ENCODE measurements at regions not wholly inside any gene's neighbourhood (a gene's known extent, or its start where the extent isn't known, plus 50 kb on each side); places are given as distances from the start of the nearest gene placed in this dataset.
"Not testable (repeated sequence)": the region's sequence is repeated elsewhere in the genome, so short reads cannot be mapped to it uniquely, and the experiment has no call there.

DNA sequence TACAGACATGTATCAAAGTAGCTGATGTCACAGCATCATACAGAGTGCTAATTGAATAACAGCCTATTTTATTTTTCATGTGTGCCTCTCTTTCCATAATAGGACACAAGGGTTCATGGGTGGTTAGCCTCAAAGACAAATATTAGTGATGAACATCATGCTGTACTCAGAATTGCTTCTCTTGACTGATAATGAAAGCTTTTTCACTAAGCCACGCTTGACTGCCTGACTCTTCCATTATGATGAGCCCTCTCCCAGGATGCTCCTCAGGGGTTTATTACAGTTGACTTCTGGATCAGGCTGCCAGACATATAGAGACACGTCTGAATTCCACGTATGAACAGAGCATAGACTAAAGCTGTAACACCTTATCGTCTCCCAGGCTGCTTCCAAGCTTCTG is 2757.5 kb downstream of the PCDH7 start:
- TF ChIP-seq, protein P1, sequence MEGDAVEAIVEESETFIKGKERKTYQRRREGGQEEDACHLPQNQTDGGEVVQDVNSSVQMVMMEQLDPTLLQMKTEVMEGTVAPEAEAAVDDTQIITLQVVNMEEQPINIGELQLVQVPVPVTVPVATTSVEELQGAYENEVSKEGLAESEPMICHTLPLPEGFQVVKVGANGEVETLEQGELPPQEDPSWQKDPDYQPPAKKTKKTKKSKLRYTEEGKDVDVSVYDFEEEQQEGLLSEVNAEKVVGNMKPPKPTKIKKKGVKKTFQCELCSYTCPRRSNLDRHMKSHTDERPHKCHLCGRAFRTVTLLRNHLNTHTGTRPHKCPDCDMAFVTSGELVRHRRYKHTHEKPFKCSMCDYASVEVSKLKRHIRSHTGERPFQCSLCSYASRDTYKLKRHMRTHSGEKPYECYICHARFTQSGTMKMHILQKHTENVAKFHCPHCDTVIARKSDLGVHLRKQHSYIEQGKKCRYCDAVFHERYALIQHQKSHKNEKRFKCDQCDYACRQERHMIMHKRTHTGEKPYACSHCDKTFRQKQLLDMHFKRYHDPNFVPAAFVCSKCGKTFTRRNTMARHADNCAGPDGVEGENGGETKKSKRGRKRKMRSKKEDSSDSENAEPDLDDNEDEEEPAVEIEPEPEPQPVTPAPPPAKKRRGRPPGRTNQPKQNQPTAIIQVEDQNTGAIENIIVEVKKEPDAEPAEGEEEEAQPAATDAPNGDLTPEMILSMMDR (IDR thresholded peaks at IDR 0.05; ENCODE audit: low read depth, low read length) = no peak
- DNase-seq (ENCODE audit: low read depth in 1 of 2, low spot score in 1 of 2) = no peak

GRCh38 chr4:33482773-33483172 is 2761.5 kb downstream of the ARAP2 start:
- TF ChIP-seq, protein P1 (IDR thresholded peaks at IDR 0.05; ENCODE audit: low read depth, low read length) = no peak

More for the DNA sequence above, 2757.5 kb downstream of the PCDH7 start:
- H3K4me1 ChIP-seq (ENCODE audit: low read depth) = no peaks in the 10 kb centered on the region
- no peak overlapping the region for H3K4me3 ChIP-seq
- no peak overlapping the region for H3K27ac ChIP-seq
- no peaks in the 10 kb centered on the region for H3K27me3 ChIP-seq
- H3K9me3 ChIP-seq (ENCODE audit: low read depth) = no peaks in the 10 kb centered on the region
- H3K36me3 ChIP-seq = no peaks in the 10 kb centered on the region

DNA sequence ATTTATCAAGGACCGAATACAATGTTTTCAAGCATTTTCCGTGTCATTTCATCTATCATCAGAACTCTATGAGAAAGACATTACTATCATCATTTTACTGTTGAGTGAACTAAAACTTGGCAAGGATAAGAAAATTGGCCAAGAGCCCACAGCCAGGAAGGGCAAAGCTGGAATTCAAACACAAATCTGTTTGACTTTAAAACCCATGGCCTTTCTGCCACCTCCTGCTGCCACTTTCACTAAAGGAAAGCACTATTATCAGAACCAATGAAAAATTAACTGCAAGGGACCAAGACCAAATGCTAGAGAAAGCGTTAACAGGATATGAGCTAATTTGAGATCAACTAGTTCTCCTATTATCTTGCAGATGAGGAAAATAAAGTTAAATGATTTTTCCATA is 2759.2 kb downstream of the ARAP2 start:
- DNase-seq (ENCODE audit: low read depth in 1 of 2, low spot score in 1 of 2) = no peak
- H3K9me3 ChIP-seq (ENCODE audit: low read depth) = no peaks in the 10 kb centered on the region
- H3K27me3 ChIP-seq = no peaks in the 10 kb centered on the region
- H3K36me3 ChIP-seq = no peaks in the 10 kb centered on the region
- no peak overlapping the region for H3K4me3 ChIP-seq
- no peak overlapping the region for H3K27ac ChIP-seq
- TF ChIP-seq, protein P1 (IDR thresholded peaks at IDR 0.05; ENCODE audit: low read depth, low read length) = no peak
- no peaks in the 10 kb centered on the region for H3K4me1 ChIP-seq (ENCODE audit: low read depth)

More at GRCh38 chr4:33482773-33483172, 2761.5 kb downstream of the ARAP2 start:
- Histone ChIP-seq H3K4me1 (ENCODE audit: low read depth) (no peaks in the 10 kb centered on the region), H3K36me3 (no peaks in the 10 kb centered on the region), H3K9me3 (ENCODE audit: low read depth) (no peaks in the 10 kb centered on the region), H3K4me3 (no peak overlapping the region), H3K27ac (no peak overlapping the region), H3K27me3 (no peaks in the 10 kb centered on the region)
- DNase-seq (ENCODE audit: low read depth in 1 of 2, low spot score in 1 of 2) = no peak

GRCh38 chr4:33493231-33493630 is 2751.1 kb downstream of the ARAP2 start:
- H3K36me3 ChIP-seq = no peaks in the 10 kb centered on the region
- no peak overlapping the region for H3K4me3 ChIP-seq
- DNase-seq (ENCODE audit: low read depth in 1 of 2, low spot score in 1 of 2) = no peak
- TF ChIP-seq, protein P1 (IDR thresholded peaks at IDR 0.05; ENCODE audit: low read depth, low read length) = no peak
- no peaks in the 10 kb centered on the region for H3K27me3 ChIP-seq
- H3K9me3 ChIP-seq (ENCODE audit: low read depth) = no peaks in the 10 kb centered on the region
- H3K4me1 ChIP-seq (ENCODE audit: low read depth) = no peaks in the 10 kb centered on the region
- no peak overlapping the region for H3K27ac ChIP-seq

DNA sequence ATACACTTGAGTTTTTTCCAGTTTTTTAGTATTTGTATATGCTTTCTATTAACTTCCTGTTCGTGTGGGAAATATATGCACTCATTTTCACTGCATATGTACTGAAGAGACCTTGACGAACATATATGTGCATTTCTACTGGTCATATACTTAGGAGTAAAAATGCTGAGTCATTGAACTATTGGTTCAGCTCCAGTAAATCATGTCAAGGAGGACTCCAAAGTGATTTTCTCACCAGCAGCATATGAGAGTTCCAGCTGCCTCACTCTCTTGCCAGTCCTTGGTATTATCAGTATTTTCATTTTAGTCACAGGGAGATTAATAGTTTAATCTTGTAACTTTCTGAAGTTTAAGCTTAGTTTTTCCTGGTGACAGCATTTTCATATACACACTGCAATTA is 2750.2 kb downstream of the ARAP2 start:
- Histone ChIP-seq H3K4me1 (ENCODE audit: low read depth) (no peaks in the 10 kb centered on the region), H3K36me3 (no peaks in the 10 kb centered on the region), H3K27ac (no peak overlapping the region), H3K9me3 (ENCODE audit: low read depth) (no peaks in the 10 kb centered on the region), H3K4me3 (no peak overlapping the region), H3K27me3 (no peaks in the 10 kb centered on the region)
- TF ChIP-seq, protein P1 (IDR thresholded peaks at IDR 0.05; ENCODE audit: low read depth, low read length) = no peak
- peak in 1 of 2 donors; percentile 55 for DNase-seq (ENCODE audit: low read depth in 1 of 2, low spot score in 1 of 2)

DNA sequence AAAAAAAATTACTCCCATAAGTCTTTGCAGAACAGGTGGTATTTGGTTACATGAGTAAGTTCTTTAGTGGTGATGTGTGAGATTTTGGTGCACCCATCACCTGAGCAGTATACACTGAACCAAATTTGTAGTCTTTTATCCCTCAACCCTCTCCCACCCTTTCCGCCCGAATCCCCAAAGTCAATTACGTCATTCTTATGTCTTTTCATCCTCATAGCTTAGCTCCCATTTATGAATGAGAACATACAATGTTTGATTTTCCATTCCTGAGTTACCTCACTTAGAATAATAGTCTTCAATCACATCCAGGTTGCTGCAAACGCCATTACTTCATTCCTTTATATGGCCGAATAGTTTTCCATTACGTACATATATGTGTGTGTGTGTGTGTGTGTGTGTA is 2742.7 kb downstream of the ARAP2 start:
- H3K9me3 ChIP-seq (ENCODE audit: low read depth); H3K27ac ChIP-seq; DNase-seq (ENCODE audit: low read depth in 1 of 2, low spot score in 1 of 2); H3K27me3 ChIP-seq; H3K4me3 ChIP-seq; H3K36me3 ChIP-seq; H3K4me1 ChIP-seq (ENCODE audit: low read depth): not testable (repeated sequence)
